Peyer's patch (tissue), 4 donors: ENCODE measurements at regions not wholly inside any gene's neighbourhood (a gene's known extent, or its start where the extent isn't known, plus 50 kb on each side); places are given as distances from the start of the nearest gene placed in this dataset.

ENCODE experiments used
- CTCF ChIP-seq, 6 experiments: fragments of 450-650 bp in 4 of 6; fragments of 200-600 bp in 2 of 6; sonication (generic) in 1 of 6; IDR thresholded peaks; one replicate each; pipeline ENCODE4 v1.5.1; 2017 to 2019; ENCODE audit warnings: antibody characterized with exemption in 6 of 6, mild to moderate bottlenecking in 3 of 6, moderate library complexity in 1 of 6
- POLR2A ChIP-seq, 2 donors: fragments of 450-650 bp; IDR thresholded peaks; one replicate each; pipeline ENCODE4 v1.5.1; 2017; ENCODE audit warnings: antibody characterized with exemption in 2 of 2, mild to moderate bottlenecking in 2 of 2, moderate library complexity in 2 of 2

DNA sequence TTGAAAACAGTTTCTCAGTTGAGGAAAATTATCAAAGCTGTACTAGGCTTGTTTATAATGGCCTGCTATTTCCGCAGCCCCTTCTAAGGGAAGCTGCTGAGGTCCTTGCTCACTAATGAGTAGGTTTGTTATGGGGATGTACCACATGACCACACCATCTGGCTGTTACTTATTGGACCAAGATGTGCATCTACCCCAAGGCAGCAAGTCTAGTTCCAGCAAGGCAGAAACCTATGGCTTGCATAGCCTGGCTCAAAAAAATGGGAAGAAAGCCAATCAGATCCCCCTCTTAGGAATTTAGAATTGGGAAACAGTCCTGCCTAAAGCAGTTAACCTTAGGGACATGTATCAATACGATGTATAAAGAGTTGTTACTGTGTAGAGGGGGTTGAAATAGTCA, 186.5 kb upstream of the SPRY2 start:
- TF ChIP-seq CTCF (IDR thresholded peaks at IDR 0.05) (no peak), POLR2A (IDR thresholded peaks at IDR 0.05) (no peak)
